GOT3 (cell line): ENCODE measurements at regions not wholly inside any gene's neighbourhood (a gene's known extent, or its start where the extent isn't known, plus 50 kb on each side); places are given as distances from the start of the nearest gene placed in this dataset.

Experiments used
- DNase-seq: peaks from one replicate; lab custom pipeline; 2025; ENCODE audit warnings: mixed read lengths; lab: John Stamatoyannopoulos, UW

DNA sequence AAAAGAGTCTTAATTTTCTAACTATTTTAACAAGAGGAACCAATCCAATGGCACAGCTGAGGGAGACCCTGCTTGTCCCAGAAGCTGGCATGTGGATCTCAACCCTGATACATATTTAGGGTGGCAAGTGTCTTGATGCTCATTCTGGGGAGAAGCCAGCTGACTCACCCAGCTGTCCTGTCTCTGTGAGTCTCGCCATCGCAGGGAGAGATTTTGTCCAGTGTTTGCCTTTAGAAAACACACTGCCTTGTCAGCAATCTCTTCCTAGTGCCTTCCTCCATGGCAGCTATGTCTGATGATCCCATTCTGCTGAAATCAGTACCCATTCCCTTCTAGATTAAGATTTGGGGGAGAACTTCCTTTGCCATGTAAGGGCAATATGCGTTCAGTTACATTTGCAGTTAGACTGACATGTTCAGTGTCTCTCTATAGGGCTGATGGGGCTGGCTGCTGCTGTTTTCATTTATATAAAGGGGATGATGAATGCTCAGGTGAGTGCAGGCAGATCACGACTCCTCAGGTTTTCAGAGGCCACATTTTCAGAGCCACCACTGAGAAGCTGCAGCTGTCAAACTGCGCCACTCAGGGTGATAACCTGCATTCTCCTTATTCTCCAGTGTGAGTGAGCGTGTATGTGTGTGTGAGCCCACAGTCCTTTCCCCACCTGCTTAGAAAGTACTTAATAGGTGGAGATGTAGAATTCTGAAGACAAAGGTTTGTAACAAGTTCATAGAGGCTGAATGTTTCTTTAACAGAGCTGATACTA, 217.0 kb downstream of the GAS1 start:
- DNase-seq: no peak

GRCh38 chr9:86724529-86724928, 222.8 kb downstream of the GAS1 start:
- DNase-seq: no peak

GRCh38 chr9:86723346-86723745, 224.0 kb downstream of the GAS1 start:
- DNase-seq: no peak

DNA sequence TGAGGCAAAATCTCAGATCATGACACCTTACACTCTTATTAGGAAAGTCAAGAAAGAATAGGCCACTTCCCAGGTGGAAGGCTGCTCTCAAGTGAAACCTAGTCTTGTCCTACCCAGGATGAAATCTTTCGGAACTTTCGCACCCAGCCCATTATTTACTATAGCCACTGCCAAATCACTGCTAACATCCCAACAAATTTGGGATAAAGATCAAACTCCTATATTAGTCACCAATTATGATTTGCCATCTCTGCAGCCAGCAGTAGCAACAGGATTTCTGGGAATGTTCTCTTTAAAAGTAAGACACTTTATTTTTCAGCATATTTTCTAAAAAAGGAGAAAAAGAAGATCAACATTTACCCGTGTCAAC, 224.6 kb downstream of the GAS1 start:
- DNase-seq: no peak

DNA sequence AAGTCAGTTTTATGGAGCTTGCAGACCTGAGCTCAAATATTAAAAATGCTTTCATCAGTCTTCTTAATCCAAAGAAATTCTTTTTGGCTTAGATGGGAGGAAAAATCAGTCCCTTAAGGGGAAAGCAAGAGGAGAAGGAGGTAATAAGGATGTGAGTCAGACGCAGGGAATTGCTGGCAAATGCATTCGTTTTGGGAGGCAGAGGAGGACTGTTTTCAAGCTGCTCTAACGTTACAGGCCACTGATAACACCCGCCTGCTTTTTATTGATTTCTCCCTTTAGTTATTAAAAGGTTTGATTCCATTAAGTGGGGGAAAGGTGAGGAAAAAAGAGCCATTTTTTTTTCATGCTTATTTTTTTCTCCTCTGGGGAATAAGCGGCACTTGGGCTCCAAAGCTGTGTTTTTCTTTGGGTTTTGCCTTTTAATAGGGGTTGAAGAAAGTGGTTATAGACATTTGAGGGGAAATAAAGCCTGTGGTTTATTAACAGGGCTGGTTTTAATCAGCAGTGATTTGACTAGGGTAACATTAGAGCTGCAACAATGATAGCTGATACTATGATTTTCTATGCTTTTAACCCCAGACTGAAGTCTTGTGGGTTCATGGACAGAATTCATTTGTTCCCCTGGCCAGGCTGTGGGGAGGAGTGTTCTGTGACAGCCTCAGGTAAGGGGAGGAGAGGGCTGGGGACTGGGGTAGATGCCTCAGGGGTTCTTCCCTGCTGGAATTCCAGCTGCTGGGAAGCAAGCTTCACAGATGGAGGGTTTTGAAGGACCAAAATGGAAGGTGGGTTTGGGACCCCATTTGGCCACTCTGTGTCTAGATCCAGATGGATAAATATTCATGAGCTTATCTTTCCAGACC, 225.2 kb downstream of the GAS1 start:
- DNase-seq: no peak

DNA sequence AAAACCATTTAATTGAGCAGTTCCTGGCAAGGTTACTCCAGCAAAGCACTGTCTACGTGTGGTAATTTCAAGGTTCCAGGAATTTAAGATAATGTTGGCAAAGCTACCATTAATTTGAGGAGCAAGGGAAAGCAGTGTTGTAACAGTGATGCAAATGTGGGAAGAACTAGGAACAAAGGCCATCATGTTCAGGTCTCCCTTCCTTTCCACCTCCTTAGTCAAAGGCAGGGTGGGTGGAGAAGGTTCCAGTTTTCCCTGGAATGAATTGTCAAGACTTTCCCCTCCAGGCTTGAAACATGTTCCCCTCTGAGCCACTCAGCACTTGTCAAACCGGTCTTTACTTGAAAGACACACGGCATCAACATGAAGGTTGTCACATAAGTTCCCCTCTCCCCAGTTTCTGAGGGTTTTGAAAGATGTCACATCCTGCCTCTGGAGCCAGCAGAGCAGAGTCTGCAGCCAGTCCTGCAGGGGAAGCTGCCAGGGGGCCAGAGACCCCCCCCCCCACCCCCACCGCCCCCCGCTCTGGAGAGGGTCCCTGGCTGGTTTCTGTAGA, 226.0 kb downstream of the GAS1 start:
- no peak for DNase-seq

DNA sequence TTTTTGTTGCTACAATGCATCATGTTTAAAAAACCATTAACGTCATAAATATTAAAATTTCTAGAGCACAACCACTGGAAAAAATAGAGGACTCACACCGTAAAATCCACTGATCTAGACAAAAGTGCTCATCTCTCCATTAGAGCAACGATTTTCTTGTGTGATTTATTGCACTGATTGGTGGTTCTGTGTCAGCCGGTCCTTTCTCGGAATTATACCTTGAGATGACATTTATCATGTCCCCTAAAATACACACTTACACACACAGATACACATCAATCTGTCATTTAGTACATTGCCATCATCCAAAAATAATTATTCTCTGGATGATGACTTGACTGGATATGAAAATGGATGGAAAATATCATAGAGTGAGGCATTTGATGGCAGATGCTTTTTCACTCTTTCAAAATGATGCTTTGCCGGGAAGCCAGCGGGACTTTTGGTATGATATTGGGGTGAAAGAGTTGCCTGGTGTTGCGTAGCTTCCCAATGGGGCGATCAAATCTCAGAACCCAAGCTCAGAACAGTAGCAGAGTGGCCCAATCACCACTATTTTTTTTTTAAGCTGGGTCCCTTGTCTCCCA, 226.6 kb downstream of the GAS1 start:
- no peak for DNase-seq

DNA sequence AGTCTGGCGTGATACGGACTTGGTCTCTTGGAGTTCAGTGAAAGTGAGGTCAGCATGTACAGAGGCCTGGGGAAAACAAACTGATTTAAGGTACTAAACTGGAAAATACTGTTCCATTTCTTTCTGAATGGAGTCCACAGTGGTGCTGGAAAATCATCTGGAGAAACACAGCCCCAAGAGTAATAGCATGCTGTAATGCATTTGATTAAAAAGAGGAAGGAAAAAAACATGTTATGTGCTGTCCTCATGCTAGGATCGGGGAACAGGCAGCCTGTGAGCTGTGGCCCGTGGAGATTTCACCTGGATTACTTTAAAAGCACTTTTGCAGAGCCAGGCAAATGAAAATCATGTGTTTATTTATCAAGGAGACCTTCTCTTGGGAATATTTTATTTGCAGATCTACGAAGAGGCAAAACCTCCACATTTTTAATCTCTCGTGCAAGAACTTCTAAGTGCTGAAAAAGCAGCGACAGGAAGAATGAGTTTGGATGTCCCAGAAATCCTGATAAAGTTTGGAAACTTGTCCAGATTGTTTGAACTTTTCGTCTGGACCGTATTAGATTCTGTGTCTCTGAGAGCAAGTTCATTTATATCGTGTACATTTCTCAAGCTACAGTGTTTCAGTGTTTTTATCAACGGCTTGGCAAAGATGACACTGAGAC, 228.8 kb downstream of the GAS1 start:
- DNase-seq: no peak

GRCh38 chr9:86716326-86716922, 230.9 kb downstream of the GAS1 start:
- no peak for DNase-seq

GRCh38 chr9:86714999-86715398, 232.3 kb downstream of the GAS1 start:
- DNase-seq: no peak

DNA sequence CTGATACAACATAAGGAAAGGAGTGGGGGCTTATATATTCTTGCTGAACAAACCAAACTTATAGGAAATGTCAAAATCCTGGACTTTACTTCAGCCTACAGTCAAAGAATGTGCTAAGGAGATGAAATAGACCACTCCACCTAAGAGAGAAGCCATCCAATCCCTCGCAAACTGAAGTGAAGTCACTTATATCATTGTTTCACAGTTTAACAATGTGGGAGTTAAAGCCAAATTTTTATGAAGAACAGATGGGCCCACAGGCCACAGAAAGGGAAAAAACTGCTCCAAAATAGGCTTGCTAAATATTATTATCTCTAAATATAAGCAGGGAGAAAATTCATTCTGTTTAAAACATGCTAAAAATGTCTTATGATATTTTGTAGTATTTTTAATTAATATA, 233.3 kb downstream of the GAS1 start:
- no peak for DNase-seq

DNA sequence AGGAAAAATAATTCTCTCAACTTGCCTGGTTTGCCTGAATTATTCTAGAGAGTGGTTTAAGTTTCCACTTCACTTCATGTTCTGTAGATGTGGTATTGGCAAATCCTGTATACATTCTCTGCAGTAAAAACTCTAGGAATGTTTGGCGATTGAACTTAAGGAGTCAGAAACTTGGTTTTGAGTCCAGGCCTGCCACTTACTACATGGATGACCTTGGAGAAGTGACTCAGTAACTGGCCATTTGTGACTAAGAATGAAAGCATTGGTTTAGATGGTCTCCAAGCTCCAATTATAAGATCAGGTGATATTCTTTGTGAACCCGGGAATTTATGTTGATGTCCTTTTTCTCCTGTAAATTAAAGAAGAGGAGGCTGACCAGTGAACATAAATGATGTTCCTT, 233.8 kb downstream of the GAS1 start:
- DNase-seq: no peak

- DNase-seq: no peak
These were observed 238.1 kb downstream of the GAS1 start for GRCh38 chr9:86708918-86709835.

DNA sequence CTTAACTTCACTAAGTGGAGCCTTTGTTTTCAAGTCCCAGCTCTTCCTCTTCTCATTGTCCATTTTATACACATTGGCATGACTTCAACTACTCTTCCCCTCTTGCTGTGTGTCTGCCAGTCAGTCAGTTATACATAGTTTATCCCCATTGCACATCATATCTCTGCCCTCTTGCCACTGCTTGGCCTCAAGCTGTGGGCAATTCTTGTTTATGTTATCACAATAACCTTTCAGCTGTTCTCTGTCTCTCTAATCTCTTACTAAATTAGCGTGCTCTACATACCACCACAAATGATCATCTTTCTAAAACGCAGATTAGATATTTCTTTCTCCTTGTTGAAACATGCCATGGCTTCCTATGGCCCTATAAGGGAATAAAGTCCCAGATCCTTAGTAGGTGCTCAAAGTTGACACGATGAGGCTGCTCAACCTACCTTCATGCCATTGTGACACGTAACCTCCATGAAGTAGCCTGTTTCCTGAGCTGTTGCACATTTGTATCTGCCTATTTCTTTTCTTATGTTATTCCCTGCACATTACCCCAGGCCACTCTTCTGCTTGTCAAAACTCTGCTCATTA, 239.3 kb downstream of the GAS1 start:
- DNase-seq: no peak

DNA sequence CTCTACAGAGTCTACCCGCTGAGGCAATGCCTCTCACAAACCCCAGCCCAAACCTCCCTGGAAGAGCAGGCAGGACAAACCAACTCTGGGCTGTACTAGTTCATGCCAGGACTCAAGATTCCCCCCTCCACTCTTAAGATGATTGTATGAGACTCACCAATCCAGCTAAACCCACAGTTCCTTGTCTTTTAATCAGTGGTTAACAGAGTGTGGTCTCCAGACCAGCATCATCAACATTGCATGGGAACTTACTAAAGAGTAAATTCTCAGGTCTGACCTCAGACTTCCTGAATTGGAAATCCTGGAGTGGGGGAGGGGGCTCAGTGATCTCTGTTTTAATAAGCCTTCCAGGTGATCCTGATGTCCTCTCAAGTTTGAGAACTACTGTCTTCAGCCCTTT, 240.9 kb downstream of the GAS1 start:
- DNase-seq: no peak

DNA sequence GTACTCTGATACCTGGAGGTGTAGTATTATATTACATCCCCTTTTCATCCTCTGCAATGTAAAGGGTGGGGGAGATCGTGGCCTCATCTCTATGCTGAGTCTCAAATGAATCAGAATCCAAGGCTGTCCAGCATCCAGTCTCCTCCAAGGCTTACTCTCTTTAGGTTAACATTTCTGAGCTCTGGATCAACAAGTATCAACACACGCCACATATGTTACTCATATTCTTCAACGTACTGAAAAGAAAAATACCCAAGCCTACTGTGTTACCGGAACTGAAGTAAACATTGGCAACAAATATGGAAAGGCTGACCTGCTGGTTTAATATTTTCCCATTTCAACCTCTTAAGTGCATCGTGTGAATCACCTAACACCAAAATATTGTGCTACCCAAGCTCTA, 241.8 kb downstream of the GAS1 start:
- no peak for DNase-seq

GRCh38 chr9:86703346-86703745, 244.0 kb downstream of the GAS1 start:
- DNase-seq: no peak

GRCh38 chr9:86700629-86701028, 246.7 kb downstream of the GAS1 start:
- DNase-seq: no peak

DNA sequence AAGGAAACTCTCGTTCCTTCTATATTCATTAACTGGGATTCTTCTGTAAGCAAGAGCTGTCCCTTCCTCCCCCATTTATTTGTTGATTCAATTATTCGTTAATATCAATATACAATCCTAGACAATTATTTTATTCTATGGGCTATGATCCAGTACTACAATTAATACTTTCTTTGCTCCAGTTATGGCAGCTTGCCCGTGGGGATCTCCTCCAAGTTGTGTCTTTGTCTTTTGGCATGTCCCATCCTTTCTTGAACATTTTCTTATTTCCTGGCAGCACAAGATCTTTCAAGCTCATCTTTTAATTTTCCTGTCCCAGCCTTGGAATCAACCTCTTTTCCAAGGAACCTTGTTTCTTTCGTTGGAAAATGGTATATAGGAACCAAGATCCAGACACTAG, 249.3 kb downstream of the GAS1 start:
- no peak for DNase-seq

DNA sequence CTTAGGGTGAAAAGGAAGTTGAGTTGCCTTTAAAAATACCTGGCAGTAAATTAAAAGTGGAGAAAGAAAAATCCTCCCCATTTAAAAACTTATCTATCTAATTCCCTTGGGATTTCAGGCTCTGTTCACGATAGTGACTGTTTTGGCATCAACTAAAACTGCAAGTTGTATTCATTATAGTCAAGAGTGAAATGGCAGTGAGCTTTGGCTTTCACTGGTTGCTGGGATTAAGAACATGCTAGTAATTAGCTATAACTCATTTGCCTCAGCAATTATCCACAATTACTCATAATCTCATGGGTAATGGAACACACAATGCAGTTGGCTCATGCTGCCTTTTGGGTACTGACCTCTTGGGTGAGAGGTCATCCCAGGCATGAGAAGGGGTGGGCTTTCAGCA, 250.1 kb downstream of the GAS1 start:
- DNase-seq: no peak
